Gastroesophageal sphincter (tissue), 3 donors: ENCODE measurements at regions not wholly inside any gene's neighbourhood (a gene's known extent, or its start where the extent isn't known, plus 50 kb on each side); places are given as distances from the start of the nearest gene placed in this dataset.

Experiments used
- CTCF ChIP-seq, 4 experiments: fragments of 200-600 bp in 2 of 4; fragments of 450-650 bp in 2 of 4; sonication (generic) in 1 of 4; IDR thresholded peaks; one replicate each; pipeline ENCODE4 v1.5.1; 2017 to 2019; ENCODE audit warnings: antibody characterized with exemption in 4 of 4, mild to moderate bottlenecking in 2 of 4, moderate library complexity in 2 of 4
- EP300 ChIP-seq: sonication (generic); formaldehyde crosslinking; IDR thresholded peaks from one replicate; pipeline ENCODE4 v1.6.1; 2017; ENCODE audit warnings: antibody characterized with exemption, mild to moderate bottlenecking
- POLR2A ChIP-seq, 2 donors: fragments of 450-650 bp; IDR thresholded peaks; one replicate each; pipeline ENCODE4 v1.6.1; 2017; ENCODE audit warnings: antibody characterized with exemption in 2 of 2, mild to moderate bottlenecking in 2 of 2, moderate library complexity in 1 of 2
- POLR2AphosphoS5 ChIP-seq: sonication (generic); formaldehyde crosslinking; IDR thresholded peaks from one replicate; pipeline ENCODE4 v1.6.1; 2017; ENCODE audit warnings: antibody characterized with exemption

GRCh38 chr20:22729180-22729579 is 144.8 kb upstream of the FOXA2 start:
- TF ChIP-seq EP300 = no peak
- no peak for TF ChIP-seq CTCF (IDR thresholded peaks at IDR 0.05)
- TF ChIP-seq POLR2AphosphoS5 = no peak
- TF ChIP-seq POLR2A (IDR thresholded peaks at IDR 0.05) = no peak
